Naive thymus-derived CD4-positive, alpha-beta T cell (primary cell): ENCODE measurements at regions not wholly inside any gene's neighbourhood (a gene's known extent, or its start where the extent isn't known, plus 50 kb on each side); places are given as distances from the start of the nearest gene placed in this dataset.

ENCODE experiments used
- ATAC-seq: fragments of 150-1000 bp; cut with Tn5 transposase; 2 replicates; pipeline ENCODE4 v1.10.0; 2021; ENCODE audit warnings: mild to moderate bottlenecking, moderate library complexity
- CTCF ChIA-PET: fragments of 350-600 bp; sonication (Branson Sonifier 250); formaldehyde crosslinking; loops from one replicate; lab custom pipeline; 2021; ENCODE audit warnings: antibody characterized with exemption; lab: Charles Lee
- POLR2A ChIA-PET: fragments of 350-600 bp; sonication (Branson Sonifier 250); formaldehyde crosslinking; loops from one replicate; lab custom pipeline; 2021; ENCODE audit warnings: antibody characterized with exemption, inconsistent platforms; lab: Charles Lee
- DNase-seq, 9 donors: peaks; one replicate each; pipeline versions ENCODE4 v3.0.0 to v3.0.0-alpha.2; 2020 to 2022; ENCODE audit warnings: mixed read lengths in 1 of 9
- H3K27ac ChIP-seq: one replicate; pipeline ENCODE4 v1.7.0; 2013; ENCODE audit warnings: mild to moderate bottlenecking, low read depth, low read length, moderate library complexity
- H3K27me3 ChIP-seq, 2 donors: one replicate each; pipeline ENCODE4 v1.7.0; 2013; ENCODE audit warnings: low read length in 2 of 2, mild to moderate bottlenecking in 2 of 2, moderate library complexity in 2 of 2; ENCODE audit not compliant: control insufficient read depth in 2 of 2, insufficient read depth in 2 of 2
- H3K36me3 ChIP-seq, 3 experiments: 1 replicate in 2 of 3; 2 replicates in 1 of 3; pipeline ENCODE4 v1.7.0; 2013; ENCODE audit warnings: low read length in 3 of 3, mild to moderate bottlenecking in 3 of 3, moderate library complexity in 1 of 3; ENCODE audit not compliant: insufficient read depth in 3 of 3, control insufficient read depth in 2 of 3
- H3K4me1 ChIP-seq, 2 donors: one replicate each; pipeline ENCODE4 v1.7.0; 2013; ENCODE audit warnings: low read length in 2 of 2, mild to moderate bottlenecking in 2 of 2, moderate library complexity in 1 of 2; ENCODE audit not compliant: control insufficient read depth in 2 of 2, insufficient read depth in 2 of 2
- H3K4me3 ChIP-seq: 2 replicates; pipeline ENCODE4 v1.7.0; 2013; ENCODE audit warnings: mild to moderate bottlenecking, low read length
- H3K9me3 ChIP-seq, 3 experiments: 1 replicate in 2 of 3; 2 replicates in 1 of 3; pipeline ENCODE4 v1.7.0; 2013; ENCODE audit warnings: low read length in 3 of 3; ENCODE audit not compliant: control insufficient read depth in 2 of 3
- H3K27ac Mint-ChIP-seq, 9 donors: one replicate each; pipeline ENCODE4 v1.8.0; 2020 to 2022; ENCODE audit warnings: mixed read lengths in 9 of 9, mild to moderate bottlenecking in 8 of 9, moderate library complexity in 5 of 9, inconsistent platforms in 2 of 9
- H3K27me3 Mint-ChIP-seq, 5 donors: one replicate each; pipeline ENCODE4 v1.8.0; 2021 to 2022; ENCODE audit warnings: mixed read lengths in 5 of 5, mild to moderate bottlenecking in 1 of 5
- H3K36me3 Mint-ChIP-seq, 5 donors: one replicate each; pipeline ENCODE4 v1.8.0; 2020 to 2022; ENCODE audit warnings: mixed read lengths in 5 of 5, mild to moderate bottlenecking in 3 of 5, inconsistent platforms in 1 of 5
- H3K4me1 Mint-ChIP-seq, 7 donors: one replicate each; pipeline ENCODE4 v1.8.0; 2020 to 2022; ENCODE audit warnings: mixed read lengths in 7 of 7, mild to moderate bottlenecking in 3 of 7, inconsistent platforms in 1 of 7
- H3K4me3 Mint-ChIP-seq, 10 donors: one replicate each; pipeline ENCODE4 v1.8.0; 2020 to 2022; ENCODE audit warnings: mild to moderate bottlenecking in 10 of 10, mixed read lengths in 10 of 10, moderate library complexity in 6 of 10, inconsistent platforms in 2 of 10
- H3K9me3 Mint-ChIP-seq, 11 donors: one replicate each; pipeline ENCODE4 v1.8.0; 2020 to 2022; ENCODE audit warnings: mixed read lengths in 11 of 11, mild to moderate bottlenecking in 4 of 11, inconsistent platforms in 1 of 11, moderate library complexity in 1 of 11
- intact Hi-C, 2 donors: fragments of 100-400 bp; cut with micrococcal nuclease; formaldehyde crosslinking; loops; one replicate each; pipeline ENCODE4 v1.15.1; 2023

- CTCF ChIA-PET = no interaction called here
- H3K36me3 Mint-ChIP-seq = no peaks in the 10 kb centered on the region
Measured at GRCh38 chr4:62901101-62901500, 1508.1 kb downstream of the TECRL start.

GRCh38 chr4:62899646-62900364 is 1509.4 kb downstream of the TECRL start:
- no peaks in the 10 kb centered on the region for H3K27me3 ChIP-seq
- Mint-ChIP-seq H3K9me3 (peaks cover 0 to 26% (median 10%) of the 10 kb centered on the region in 11 donors), H3K4me3 (no peak overlapping the region), H3K27ac (no peak overlapping the region), H3K27me3 (no peaks in the 10 kb centered on the region), H3K36me3 (no peaks in the 10 kb centered on the region), H3K4me1 (no peaks in the 10 kb centered on the region)
- H3K4me3 ChIP-seq = no peak overlapping the region
- ChIA-PET CTCF (interaction anchor here (0.6 kb wide), 1 partner anchor 8 kb away, joined by 3 read pairs; no protein-coding TSS in a partner anchor), POLR2A (no interaction called here)
- intact Hi-C loops = no loop called here
- peaks cover 0 to 8% (median 0%) of the 10 kb centered on the region in 3 experiments for H3K9me3 ChIP-seq
- DNase-seq = no peak
- H3K4me1 ChIP-seq = no peaks in the 10 kb centered on the region
- H3K27ac ChIP-seq = no peak overlapping the region
- ATAC-seq = no peak
- H3K36me3 ChIP-seq = no peaks in the 10 kb centered on the region

More at GRCh38 chr4:62901101-62901500, 1508.1 kb downstream of the TECRL start:
- peaks cover 0 to 22% (median 10%) of the 10 kb centered on the region in 11 donors for H3K9me3 Mint-ChIP-seq
- no peaks in the 10 kb centered on the region for H3K4me1 ChIP-seq
- no peaks in the 10 kb centered on the region for H3K36me3 ChIP-seq
- intact Hi-C loops = no loop called here
- H3K27ac ChIP-seq = no peak overlapping the region
- no peak overlapping the region for H3K4me3 Mint-ChIP-seq
- POLR2A ChIA-PET = no interaction called here
- DNase-seq (no peak), ATAC-seq (no peak)
- peaks cover 0 to 8% (median 0%) of the 10 kb centered on the region in 3 experiments for H3K9me3 ChIP-seq
- H3K27ac Mint-ChIP-seq = no peak overlapping the region
- no peak overlapping the region for H3K4me3 ChIP-seq
- H3K27me3 ChIP-seq = no peaks in the 10 kb centered on the region
- H3K4me1 Mint-ChIP-seq = no peaks in the 10 kb centered on the region
- H3K27me3 Mint-ChIP-seq = no peaks in the 10 kb centered on the region

- H3K36me3 Mint-ChIP-seq = no peaks in the 10 kb centered on the region
- Histone ChIP-seq H3K27ac (no peak overlapping the region), H3K27me3 (no peaks in the 10 kb centered on the region), H3K4me3 (no peak overlapping the region), H3K4me1 (no peaks in the 10 kb centered on the region), H3K36me3 (no peaks in the 10 kb centered on the region), H3K9me3 (peaks cover 0 to 8% (median 0%) of the 10 kb centered on the region in 3 experiments)
- H3K9me3 Mint-ChIP-seq = peaks cover 3 to 26% (median 11%) of the 10 kb centered on the region in 11 donors
- H3K4me1 Mint-ChIP-seq = no peaks in the 10 kb centered on the region
- no peaks in the 10 kb centered on the region for H3K27me3 Mint-ChIP-seq
- CTCF ChIA-PET = no interaction called here
- ATAC-seq (no peak), DNase-seq (no peak)
- intact Hi-C loops = no loop called here
- H3K4me3 Mint-ChIP-seq = no peak overlapping the region
- POLR2A ChIA-PET = no interaction called here
- H3K27ac Mint-ChIP-seq = no peak overlapping the region
Measured at GRCh38 chr4:62898115-62898514, 1511.1 kb downstream of the TECRL start.

- no peak overlapping the region for H3K4me3 Mint-ChIP-seq
- peaks cover 2 to 16% (median 9%) of the 10 kb centered on the region in 11 donors for H3K9me3 Mint-ChIP-seq
- Histone ChIP-seq H3K36me3 (no peaks in the 10 kb centered on the region), H3K4me1 (no peaks in the 10 kb centered on the region), H3K27ac (no peak overlapping the region), H3K27me3 (no peaks in the 10 kb centered on the region), H3K9me3 (peaks cover 0 to 8% (median 0%) of the 10 kb centered on the region in 3 experiments), H3K4me3 (no peak overlapping the region)
- no peaks in the 10 kb centered on the region for H3K27me3 Mint-ChIP-seq
- CTCF ChIA-PET = no interaction called here
- intact Hi-C loops = no loop called here
- POLR2A ChIA-PET = no interaction called here
- no peak overlapping the region for H3K27ac Mint-ChIP-seq
- no peaks in the 10 kb centered on the region for H3K36me3 Mint-ChIP-seq
- ATAC-seq (no peak), DNase-seq (no peak)
- no peaks in the 10 kb centered on the region for H3K4me1 Mint-ChIP-seq
Measured at GRCh38 chr4:62896721-62897120, 1512.5 kb downstream of the TECRL start.

- Histone ChIP-seq H3K36me3 (no peaks in the 10 kb centered on the region), H3K27ac (no peak overlapping the region), H3K9me3 (no peaks in the 10 kb centered on the region), H3K27me3 (no peaks in the 10 kb centered on the region), H3K4me3 (no peak overlapping the region), H3K4me1 (no peaks in the 10 kb centered on the region)
- DNase-seq (no peak), ATAC-seq (no peak)
- no peak overlapping the region for H3K4me3 Mint-ChIP-seq
- ChIA-PET POLR2A (no interaction called here), CTCF (no interaction called here)
- no peak overlapping the region for H3K27ac Mint-ChIP-seq
- H3K9me3 Mint-ChIP-seq = peaks cover 0 to 21% (median 6%) of the 10 kb centered on the region in 11 donors
- no peaks in the 10 kb centered on the region for H3K4me1 Mint-ChIP-seq
- intact Hi-C loops = no loop called here
- H3K27me3 Mint-ChIP-seq = no peaks in the 10 kb centered on the region
- H3K36me3 Mint-ChIP-seq = no peaks in the 10 kb centered on the region
Measured at GRCh38 chr4:62881901-62882300, 1527.3 kb downstream of the TECRL start.

- Histone ChIP-seq H3K27me3 (no peaks in the 10 kb centered on the region), H3K27ac (no peak overlapping the region), H3K36me3 (no peaks in the 10 kb centered on the region), H3K4me3 (no peak overlapping the region), H3K9me3 (no peaks in the 10 kb centered on the region), H3K4me1 (no peaks in the 10 kb centered on the region)
- Mint-ChIP-seq H3K4me1 (no peaks in the 10 kb centered on the region), H3K9me3 (peaks cover 0 to 21% (median 8%) of the 10 kb centered on the region in 11 donors), H3K27me3 (no peaks in the 10 kb centered on the region), H3K27ac (no peak overlapping the region), H3K4me3 (no peak overlapping the region), H3K36me3 (no peaks in the 10 kb centered on the region)
- ChIA-PET CTCF (no interaction called here), POLR2A (no interaction called here)
- DNase-seq (no peak), ATAC-seq (no peak)
- intact Hi-C loops = no loop called here
Measured at GRCh38 chr4:62881210-62881609, 1528.0 kb downstream of the TECRL start.

- POLR2A ChIA-PET = no interaction called here
- H3K36me3 ChIP-seq = no peaks in the 10 kb centered on the region
- Mint-ChIP-seq H3K4me1 (no peaks in the 10 kb centered on the region), H3K4me3 (no peak overlapping the region), H3K36me3 (no peaks in the 10 kb centered on the region), H3K27ac (no peak overlapping the region), H3K9me3 (peaks cover 0 to 36% (median 5%) of the 10 kb centered on the region in 11 donors), H3K27me3 (no peaks in the 10 kb centered on the region)
- intact Hi-C loops = no loop called here
- no peak for DNase-seq
- no peaks in the 10 kb centered on the region for H3K9me3 ChIP-seq
- H3K27ac ChIP-seq = no peak overlapping the region
- H3K4me1 ChIP-seq = no peaks in the 10 kb centered on the region
- no peak overlapping the region for H3K4me3 ChIP-seq
- CTCF ChIA-PET = no interaction called here
- ATAC-seq = no peak
- H3K27me3 ChIP-seq = no peaks in the 10 kb centered on the region
Measured at GRCh38 chr4:62872856-62873255, 1536.4 kb downstream of the TECRL start.
